IPS DF 19.7 (cell line): ENCODE measurements at regions not wholly inside any gene's neighbourhood (a gene's known extent, or its start where the extent isn't known, plus 50 kb on each side); places are given as distances from the start of the nearest gene placed in this dataset.
"Not testable (repeated sequence)": the region's sequence is repeated elsewhere in the genome, so short reads cannot be mapped to it uniquely, and the experiment has no call there.

Experiments used
- DNase-seq: peaks from one replicate; pipeline ENCODE4 v3.0.0-alpha.2; 2013; ENCODE audit warnings: low read depth, low spot score

- no peak for DNase-seq
Observed at GRCh38 chr18:5720132-5720531, 175.2 kb downstream of the TMEM200C start.

- no peak for DNase-seq
Observed at GRCh38 chr18:5717256-5717655, 173.5 kb upstream of the EPB41L3 start.

DNA sequence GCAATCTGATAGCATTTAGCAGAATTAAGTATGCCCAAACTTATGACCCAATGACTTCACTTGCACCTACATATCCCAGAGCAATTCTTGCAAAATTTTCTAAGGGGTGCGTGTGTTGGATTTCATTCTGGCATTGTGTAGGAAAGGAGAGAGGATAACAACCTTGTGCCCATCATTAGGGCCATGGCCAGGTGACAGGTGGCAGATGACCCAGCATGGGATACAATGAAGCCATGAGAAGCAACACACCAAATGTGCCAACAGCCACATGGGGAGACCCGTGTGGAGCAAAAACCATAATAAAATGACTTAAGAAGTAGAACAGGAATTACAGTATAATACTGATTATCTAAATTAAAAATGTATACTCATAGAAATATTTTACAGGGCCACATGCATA lies 166.9 kb upstream of the EPB41L3 start:
- no peak for DNase-seq

GRCh38 chr18:5710235-5710634 lies 166.4 kb upstream of the EPB41L3 start:
- no peak for DNase-seq

GRCh38 chr18:5709476-5710095 lies 165.8 kb upstream of the EPB41L3 start:
- no peak for DNase-seq

- no peak for DNase-seq
Observed at GRCh38 chr18:5707586-5707985, 163.8 kb upstream of the EPB41L3 start.

- no peak for DNase-seq
Observed at GRCh38 chr18:5705393-5705792, 161.6 kb upstream of the EPB41L3 start.

GRCh38 chr18:5704847-5705246 lies 161.1 kb upstream of the EPB41L3 start:
- no peak for DNase-seq

DNA sequence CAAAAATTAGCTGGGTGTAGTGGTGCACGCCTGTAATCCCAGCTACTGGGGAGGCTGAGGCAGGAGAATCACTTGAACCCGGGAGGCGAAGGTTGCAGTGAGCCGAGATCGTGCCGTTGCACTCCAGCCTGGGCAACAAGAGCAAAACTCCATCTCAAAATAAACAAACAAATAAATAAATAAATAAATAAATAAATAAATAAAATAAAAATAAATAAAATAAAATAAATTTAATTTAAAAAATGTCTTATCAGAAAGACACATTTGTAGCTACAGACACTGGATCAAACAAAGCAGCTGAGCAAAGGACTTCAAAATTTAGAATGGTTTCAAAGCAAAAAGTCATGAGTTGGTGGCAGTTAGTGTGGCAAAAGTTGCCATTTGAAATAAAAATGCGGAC lies 158.2 kb upstream of the EPB41L3 start:
- not testable (repeated sequence) for DNase-seq

DNA sequence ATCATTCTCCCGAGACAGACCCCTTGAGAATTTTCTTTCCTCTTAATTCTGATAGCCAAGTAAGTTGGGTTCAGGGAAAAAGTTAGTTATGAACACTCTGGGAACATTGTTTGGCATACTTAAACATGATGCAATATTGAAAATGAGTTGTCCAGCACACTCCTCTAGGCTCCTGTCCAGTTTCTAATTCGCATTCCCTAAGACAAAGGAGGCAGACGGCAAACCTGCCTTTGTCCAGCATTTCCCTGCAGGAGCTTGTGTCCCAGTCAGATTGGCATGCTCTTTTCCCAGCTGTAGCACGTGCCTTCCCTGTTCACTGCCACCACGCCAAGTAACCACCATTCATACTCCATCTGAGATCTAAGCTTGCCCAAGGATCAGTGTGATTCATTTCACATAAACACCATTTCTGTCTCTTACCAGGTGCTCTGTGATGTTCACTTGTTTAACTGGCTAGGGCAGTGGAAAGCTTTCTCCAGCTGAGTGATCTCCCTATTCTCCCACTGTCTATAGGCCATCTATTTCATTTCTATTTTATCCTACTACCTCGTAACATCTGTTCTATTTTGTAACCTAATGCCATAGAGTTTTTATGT lies 150.0 kb upstream of the EPB41L3 start:
- DNase-seq = no peak

DNA sequence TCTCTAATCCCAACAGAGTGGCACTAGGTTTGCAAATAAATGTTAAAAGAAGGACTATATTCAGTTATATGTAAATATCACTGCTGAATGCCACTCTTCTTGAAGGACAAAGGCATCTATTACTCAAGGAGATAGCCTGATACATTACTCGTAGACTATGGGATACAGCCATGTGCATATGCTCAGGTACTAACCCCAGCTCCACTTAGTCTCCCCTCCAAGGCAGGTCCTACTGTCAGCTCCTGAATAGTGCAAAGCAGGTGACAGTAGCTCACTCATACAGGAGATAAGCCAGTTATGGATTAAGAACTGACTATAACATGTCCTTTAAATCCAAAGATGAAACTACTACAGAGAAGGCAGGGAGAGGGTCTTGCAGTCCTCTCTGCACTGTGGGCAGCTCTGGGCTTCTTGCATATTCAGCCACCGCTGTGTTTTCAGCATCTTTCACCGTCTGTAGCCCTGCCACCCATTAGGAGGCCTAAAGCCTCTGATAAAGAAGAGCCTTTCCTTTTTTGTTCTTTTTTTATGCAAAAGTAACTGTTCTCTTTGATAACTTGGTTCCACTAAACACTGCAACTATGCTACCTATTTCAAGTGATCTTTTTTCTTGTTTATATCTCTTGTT lies 135.1 kb upstream of the EPB41L3 start:
- no peak for DNase-seq

DNA sequence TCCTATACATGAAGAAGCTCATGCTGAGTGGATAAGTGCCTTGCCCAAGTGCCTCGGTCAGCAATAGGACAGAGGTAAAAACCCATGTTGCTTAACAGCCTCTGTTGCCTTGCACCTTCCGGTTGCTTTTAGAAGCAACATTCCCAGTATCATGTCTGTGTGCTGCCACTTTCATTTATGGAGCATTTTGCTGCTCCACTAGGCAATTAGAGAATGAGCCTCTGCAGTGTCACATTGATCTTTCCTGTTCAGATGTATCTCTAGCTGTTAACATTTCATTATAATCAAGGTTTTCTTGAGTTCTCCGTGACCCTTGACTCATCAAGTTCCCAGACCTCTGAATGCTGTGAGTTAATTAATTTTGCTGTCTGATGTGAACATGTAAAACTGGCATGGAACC lies 134.5 kb upstream of the EPB41L3 start:
- DNase-seq = no peak

DNA sequence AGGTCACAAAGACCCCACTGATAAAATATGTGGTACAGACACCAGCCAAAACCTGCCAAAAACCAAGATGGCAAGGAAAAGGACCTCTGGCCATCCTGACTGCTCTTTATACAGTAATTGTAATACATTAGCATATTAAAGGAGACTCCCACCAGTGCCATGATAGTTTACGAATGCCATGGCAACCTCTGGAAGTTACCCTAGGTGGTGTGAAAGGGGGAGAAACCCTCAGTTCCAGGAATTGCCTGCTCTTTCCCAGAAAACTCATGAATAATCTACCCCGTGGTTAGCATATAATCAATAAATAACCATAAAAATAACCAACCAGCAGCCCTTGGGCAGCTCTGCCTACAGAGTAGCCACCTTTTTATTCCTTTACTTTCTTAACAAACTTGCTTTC lies 129.8 kb upstream of the EPB41L3 start:
- no peak for DNase-seq

GRCh38 chr18:5669585-5669984 lies 125.8 kb upstream of the EPB41L3 start:
- DNase-seq = no peak

- no peak for DNase-seq
Observed at GRCh38 chr18:5668087-5668715, 124.4 kb upstream of the EPB41L3 start.

DNA sequence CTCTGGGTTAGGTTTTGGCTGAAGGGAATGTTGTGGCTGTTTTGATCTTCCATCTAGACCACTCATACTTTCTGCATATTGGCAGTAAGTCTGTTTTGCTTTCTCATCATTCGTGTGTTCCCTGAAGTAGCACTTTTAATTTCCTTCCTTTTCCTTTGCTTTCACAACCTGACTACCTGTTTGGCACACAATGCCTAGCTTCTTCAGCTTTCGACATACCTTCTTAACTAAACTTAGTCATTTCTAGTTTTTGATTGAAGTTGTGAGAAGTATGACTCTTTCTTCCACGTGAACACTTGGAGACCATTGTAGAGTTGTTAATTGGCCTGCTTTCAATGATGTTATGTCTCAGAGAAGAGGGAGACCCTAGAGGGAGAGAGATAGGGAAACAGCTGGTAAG lies 123.6 kb upstream of the EPB41L3 start:
- DNase-seq = no peak

- no peak for DNase-seq
Observed at GRCh38 chr18:5662586-5663090, 118.8 kb upstream of the EPB41L3 start.

GRCh38 chr18:5661179-5661578 lies 117.4 kb upstream of the EPB41L3 start:
- DNase-seq = no peak

DNA sequence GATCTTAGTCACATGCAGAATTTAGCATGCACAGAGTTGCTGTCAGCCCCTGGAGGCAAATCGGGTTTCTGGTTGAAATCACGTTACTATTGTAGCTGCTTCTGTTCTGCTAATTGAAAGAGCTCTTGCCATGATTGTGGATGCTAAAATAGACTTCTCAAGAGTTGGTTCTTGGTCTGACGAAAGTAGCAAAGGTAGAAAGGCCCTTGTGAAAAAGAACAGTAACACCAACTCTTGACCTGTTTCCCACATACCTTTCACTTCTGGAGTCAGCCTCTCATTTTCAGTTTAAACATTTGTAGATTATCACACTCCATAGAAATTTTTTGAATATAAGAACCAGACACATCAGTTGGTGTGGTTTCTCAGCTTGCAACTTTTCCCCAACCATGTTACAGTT lies 110.0 kb upstream of the EPB41L3 start:
- DNase-seq = no peak

DNA sequence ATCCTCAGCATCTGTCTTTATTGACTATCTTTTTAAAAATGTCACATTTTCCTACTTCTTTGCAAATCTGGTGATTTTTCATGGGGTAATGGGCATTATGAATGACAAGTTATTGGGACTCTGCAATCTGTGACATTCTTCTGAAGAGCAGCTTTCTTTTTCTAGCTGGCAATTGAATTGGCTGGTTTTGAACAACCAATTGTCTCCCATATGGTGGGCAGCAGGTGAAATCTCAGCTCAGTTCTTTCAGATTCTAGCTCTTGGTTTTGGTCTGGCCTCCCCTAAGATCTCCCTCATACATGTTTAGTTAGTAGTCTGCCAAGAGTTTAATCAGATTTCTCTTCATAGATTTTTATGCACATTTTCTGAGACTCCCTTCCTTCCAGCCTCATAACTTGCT lies 107.9 kb upstream of the EPB41L3 start:
- DNase-seq = no peak

DNA sequence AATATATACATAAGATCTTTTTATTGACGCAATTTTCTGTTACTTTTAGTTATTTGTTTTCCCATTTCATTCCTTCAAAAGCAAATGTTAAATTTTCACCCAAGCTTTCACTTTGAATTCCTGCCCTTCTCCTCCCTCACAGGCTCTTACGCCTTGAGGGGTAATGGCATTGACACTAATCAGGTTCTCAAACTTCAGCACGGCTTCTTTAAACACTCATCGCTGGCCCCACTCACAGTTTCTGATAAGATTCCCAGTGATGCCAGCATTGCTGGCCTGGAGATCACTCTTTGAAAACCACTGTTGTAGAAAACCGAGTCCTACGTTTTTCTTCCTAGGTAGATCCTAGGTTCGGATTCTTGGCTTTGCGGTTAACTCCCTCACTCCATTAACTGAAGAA lies 105.6 kb upstream of the EPB41L3 start:
- no peak for DNase-seq

GRCh38 chr18:5646739-5647138 lies 102.9 kb upstream of the EPB41L3 start:
- DNase-seq = no peak

GRCh38 chr18:5643288-5643687 lies 99.5 kb upstream of the EPB41L3 start:
- DNase-seq = no peak
